Panc1 (cell line): ENCODE measurements at regions not wholly inside any gene's neighbourhood (a gene's known extent, or its start where the extent isn't known, plus 50 kb on each side); places are given as distances from the start of the nearest gene placed in this dataset.

Experiments used
- POLR2AphosphoS5 ChIP-seq: IDR thresholded peaks from 2 replicates; pipeline ENCODE4 v1.6.1; 2012; ENCODE audit warnings: mild to moderate bottlenecking, low read depth, low read length, moderate library complexity
- SIN3A ChIP-seq: IDR thresholded peaks from 2 replicates; pipeline ENCODE4 v1.6.1; 2012; ENCODE audit warnings: low read depth, mild to moderate bottlenecking, low read length, moderate library complexity, borderline replicate concordance; ENCODE audit not compliant: insufficient read depth
- TF ChIP-seq, protein P1 (sequence below): fragments of 450-650 bp; IDR thresholded peaks from 2 replicates; pipeline ENCODE4 v1.5.1; 2017; ENCODE audit warnings: mild to moderate bottlenecking
- TF ChIP-seq, protein P2 (sequence below), 2 experiments: IDR thresholded peaks; 2 replicates each; pipeline ENCODE4 v1.6.1; 2011 to 2012; ENCODE audit warnings: low read depth in 2 of 2, control low read depth in 1 of 2, low read length in 1 of 2, mild to moderate bottlenecking in 1 of 2, moderate library complexity in 1 of 2; ENCODE audit not compliant: insufficient read depth in 1 of 2

DNA sequence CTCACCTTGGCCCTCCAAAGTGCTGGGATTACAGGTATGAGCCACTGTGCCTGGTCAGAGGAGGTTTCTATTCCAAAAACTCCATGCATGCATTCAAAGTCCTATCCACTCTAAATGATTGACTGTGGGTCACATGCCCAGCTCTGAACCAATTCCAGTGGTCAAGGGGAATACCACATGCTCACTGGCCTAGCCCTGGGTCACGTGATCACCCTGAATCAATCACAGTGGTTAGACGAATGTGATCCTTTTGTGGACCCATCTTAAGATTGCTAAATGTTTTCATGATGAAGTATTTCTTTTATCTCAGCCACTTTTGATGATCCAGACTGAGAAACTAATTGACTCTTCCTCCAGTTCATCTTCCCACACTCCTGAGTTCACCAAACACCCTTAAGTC, 475.8 kb downstream of the PREX1 start:
- TF ChIP-seq, protein P1, sequence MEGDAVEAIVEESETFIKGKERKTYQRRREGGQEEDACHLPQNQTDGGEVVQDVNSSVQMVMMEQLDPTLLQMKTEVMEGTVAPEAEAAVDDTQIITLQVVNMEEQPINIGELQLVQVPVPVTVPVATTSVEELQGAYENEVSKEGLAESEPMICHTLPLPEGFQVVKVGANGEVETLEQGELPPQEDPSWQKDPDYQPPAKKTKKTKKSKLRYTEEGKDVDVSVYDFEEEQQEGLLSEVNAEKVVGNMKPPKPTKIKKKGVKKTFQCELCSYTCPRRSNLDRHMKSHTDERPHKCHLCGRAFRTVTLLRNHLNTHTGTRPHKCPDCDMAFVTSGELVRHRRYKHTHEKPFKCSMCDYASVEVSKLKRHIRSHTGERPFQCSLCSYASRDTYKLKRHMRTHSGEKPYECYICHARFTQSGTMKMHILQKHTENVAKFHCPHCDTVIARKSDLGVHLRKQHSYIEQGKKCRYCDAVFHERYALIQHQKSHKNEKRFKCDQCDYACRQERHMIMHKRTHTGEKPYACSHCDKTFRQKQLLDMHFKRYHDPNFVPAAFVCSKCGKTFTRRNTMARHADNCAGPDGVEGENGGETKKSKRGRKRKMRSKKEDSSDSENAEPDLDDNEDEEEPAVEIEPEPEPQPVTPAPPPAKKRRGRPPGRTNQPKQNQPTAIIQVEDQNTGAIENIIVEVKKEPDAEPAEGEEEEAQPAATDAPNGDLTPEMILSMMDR = no peak
- TF ChIP-seq, protein P2, sequence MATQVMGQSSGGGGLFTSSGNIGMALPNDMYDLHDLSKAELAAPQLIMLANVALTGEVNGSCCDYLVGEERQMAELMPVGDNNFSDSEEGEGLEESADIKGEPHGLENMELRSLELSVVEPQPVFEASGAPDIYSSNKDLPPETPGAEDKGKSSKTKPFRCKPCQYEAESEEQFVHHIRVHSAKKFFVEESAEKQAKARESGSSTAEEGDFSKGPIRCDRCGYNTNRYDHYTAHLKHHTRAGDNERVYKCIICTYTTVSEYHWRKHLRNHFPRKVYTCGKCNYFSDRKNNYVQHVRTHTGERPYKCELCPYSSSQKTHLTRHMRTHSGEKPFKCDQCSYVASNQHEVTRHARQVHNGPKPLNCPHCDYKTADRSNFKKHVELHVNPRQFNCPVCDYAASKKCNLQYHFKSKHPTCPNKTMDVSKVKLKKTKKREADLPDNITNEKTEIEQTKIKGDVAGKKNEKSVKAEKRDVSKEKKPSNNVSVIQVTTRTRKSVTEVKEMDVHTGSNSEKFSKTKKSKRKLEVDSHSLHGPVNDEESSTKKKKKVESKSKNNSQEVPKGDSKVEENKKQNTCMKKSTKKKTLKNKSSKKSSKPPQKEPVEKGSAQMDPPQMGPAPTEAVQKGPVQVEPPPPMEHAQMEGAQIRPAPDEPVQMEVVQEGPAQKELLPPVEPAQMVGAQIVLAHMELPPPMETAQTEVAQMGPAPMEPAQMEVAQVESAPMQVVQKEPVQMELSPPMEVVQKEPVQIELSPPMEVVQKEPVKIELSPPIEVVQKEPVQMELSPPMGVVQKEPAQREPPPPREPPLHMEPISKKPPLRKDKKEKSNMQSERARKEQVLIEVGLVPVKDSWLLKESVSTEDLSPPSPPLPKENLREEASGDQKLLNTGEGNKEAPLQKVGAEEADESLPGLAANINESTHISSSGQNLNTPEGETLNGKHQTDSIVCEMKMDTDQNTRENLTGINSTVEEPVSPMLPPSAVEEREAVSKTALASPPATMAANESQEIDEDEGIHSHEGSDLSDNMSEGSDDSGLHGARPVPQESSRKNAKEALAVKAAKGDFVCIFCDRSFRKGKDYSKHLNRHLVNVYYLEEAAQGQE (IDR thresholded peaks at IDR 0.05; ENCODE audit: insufficient read depth in 1 of 2, low read depth in 2 of 2, low read length in 1 of 2) = no peak
- TF ChIP-seq SIN3A (no peak), POLR2AphosphoS5 (no peak)
